ENCODE measurements at regions not wholly inside any gene's neighbourhood (a gene's known extent, or its start where the extent isn't known, plus 50 kb on each side); places are given as distances from the start of the nearest gene placed in this dataset.

DNA sequence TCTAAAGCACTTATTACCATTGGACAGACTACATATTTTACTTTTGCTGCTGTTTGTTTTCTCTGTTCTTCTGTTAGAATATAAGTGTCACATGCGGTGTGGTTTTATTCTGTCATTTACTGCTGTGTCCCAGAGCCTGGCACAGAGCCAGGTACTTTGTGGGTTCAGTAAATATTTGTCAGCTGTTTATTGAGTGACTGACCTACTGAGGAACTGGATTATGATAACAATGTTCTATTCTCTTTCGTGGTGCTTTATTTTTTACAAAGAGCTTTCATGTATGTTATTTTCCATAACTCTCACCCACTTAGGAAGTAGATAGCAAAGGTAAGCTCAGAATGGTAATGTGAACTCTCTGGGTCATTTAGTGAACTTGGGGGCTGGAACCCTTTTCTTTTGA is 118.8 kb downstream of the RWDD3 start:
- Histone ChIP-seq H3K36me3 (ENCODE audit: insufficient read depth, low read length) (no peaks in the 10 kb centered on the region), H3K9ac (ENCODE audit: insufficient read length) (no peak overlapping the region), H3K9me3 (ENCODE audit: low read depth, low read length) (no peaks in the 10 kb centered on the region), H3K27ac (no peak overlapping the region), H3K4me3 (no peak overlapping the region)
- no peak for DNase-seq (ENCODE audit: low read depth, low spot score)
- TF ChIP-seq FOXP2 (optimal IDR thresholded peaks at IDR 0.05; ENCODE audit: control extremely low read depth, extremely low read length, insufficient read depth) (no peak), POLR2AphosphoS5 (IDR thresholded peaks at IDR 0.05; ENCODE audit: borderline replicate concordance, low read depth, low read length) (no peak), EZH2 (IDR thresholded peaks at IDR 0.05) (no peak)

DNA sequence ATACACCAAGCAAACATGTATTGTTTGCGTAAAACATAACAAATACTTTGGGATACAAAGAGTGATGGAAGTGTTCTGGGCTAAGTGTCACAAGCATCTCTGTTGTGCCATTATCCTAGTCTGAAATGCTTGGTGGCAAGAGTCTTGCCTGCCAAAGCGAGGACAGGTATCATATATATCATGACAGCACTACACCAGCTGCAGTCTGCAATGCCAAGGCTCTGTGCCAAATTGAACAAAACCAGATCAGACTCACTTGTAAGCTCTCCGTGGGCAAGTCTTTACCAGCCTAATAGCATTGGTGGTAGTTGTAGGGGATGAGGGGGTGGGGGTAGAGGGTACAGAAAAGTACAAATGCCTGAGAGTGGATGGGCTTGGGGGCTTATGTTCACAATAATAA is 119.2 kb downstream of the RWDD3 start:
- Histone ChIP-seq H3K9me3 (ENCODE audit: low read depth, low read length) (no peaks in the 10 kb centered on the region), H3K27ac (no peak overlapping the region), H3K9ac (ENCODE audit: insufficient read length) (no peak overlapping the region), H3K36me3 (ENCODE audit: insufficient read depth, low read length) (no peaks in the 10 kb centered on the region), H3K4me3 (no peak overlapping the region)
- DNase-seq (ENCODE audit: low read depth, low spot score) = no peak
- no peak for TF ChIP-seq EZH2 (IDR thresholded peaks at IDR 0.05)
- no peak for TF ChIP-seq FOXP2 (optimal IDR thresholded peaks at IDR 0.05; ENCODE audit: control extremely low read depth, extremely low read length, insufficient read depth)
- no peak for TF ChIP-seq POLR2AphosphoS5 (IDR thresholded peaks at IDR 0.05; ENCODE audit: borderline replicate concordance, low read depth, low read length)

DNA sequence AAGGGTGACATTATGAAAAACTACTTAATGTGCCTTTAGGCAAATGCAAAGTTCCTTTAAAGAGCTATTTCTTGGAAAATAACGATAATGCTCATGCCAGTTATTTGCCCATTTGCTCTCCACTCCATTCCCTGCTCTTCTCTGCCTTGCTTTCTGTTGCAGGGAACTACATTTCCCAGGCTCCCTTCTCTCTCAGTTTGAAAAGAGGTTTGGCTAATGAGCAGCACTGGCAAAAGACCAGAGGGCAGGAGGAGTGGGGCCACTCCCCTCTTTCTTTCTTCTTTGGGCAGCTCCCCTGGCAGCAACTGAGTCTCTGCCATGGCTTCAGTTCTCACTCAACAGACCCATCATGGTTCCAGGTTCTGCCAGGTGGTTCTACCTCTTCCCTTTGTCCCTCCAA is 130.5 kb downstream of the RWDD3 start:
- Histone ChIP-seq H3K9ac (ENCODE audit: insufficient read length) (no peak overlapping the region), H3K9me3 (ENCODE audit: low read depth, low read length) (no peaks in the 10 kb centered on the region), H3K36me3 (ENCODE audit: insufficient read depth, low read length) (no peaks in the 10 kb centered on the region), H3K4me3 (no peak overlapping the region), H3K27ac (no peak overlapping the region)
- TF ChIP-seq POLR2AphosphoS5 (IDR thresholded peaks at IDR 0.05; ENCODE audit: borderline replicate concordance, low read depth, low read length) = no peak
- TF ChIP-seq EZH2 (IDR thresholded peaks at IDR 0.05) = no peak
- TF ChIP-seq FOXP2 (optimal IDR thresholded peaks at IDR 0.05; ENCODE audit: control extremely low read depth, extremely low read length, insufficient read depth) = no peak
- no peak for DNase-seq (ENCODE audit: low read depth, low spot score)

DNA sequence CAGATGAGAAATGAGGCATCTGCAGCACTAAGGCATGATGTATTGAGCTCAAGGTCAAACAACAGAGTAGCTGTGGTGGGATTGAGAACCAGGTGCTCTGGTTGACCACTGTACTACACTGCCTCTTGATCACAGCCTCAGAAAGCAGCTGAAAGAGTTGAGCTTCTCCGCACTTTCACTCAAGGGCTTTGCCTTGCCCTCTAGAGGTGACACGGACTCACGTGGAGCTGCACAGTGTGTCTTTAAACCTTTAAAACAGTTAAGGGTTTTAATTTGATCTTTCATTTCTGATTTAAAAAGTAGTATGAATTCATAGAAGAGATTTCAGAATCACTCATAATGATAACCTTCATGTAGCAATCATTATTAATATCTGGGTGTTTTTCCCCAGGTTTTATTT is 132.5 kb downstream of the RWDD3 start:
- no peak for TF ChIP-seq EZH2 (IDR thresholded peaks at IDR 0.05)
- no peak for TF ChIP-seq FOXP2 (optimal IDR thresholded peaks at IDR 0.05; ENCODE audit: control extremely low read depth, extremely low read length, insufficient read depth)
- TF ChIP-seq POLR2AphosphoS5 (IDR thresholded peaks at IDR 0.05; ENCODE audit: borderline replicate concordance, low read depth, low read length) = no peak
- DNase-seq (ENCODE audit: low read depth, low spot score) = no peak
- no peak overlapping the region for H3K4me3 ChIP-seq
- no peak overlapping the region for H3K27ac ChIP-seq
- H3K9ac ChIP-seq (ENCODE audit: insufficient read length) = no peak overlapping the region
- no peaks in the 10 kb centered on the region for H3K36me3 ChIP-seq (ENCODE audit: insufficient read depth, low read length)
- H3K9me3 ChIP-seq (ENCODE audit: low read depth, low read length) = no peaks in the 10 kb centered on the region

DNA sequence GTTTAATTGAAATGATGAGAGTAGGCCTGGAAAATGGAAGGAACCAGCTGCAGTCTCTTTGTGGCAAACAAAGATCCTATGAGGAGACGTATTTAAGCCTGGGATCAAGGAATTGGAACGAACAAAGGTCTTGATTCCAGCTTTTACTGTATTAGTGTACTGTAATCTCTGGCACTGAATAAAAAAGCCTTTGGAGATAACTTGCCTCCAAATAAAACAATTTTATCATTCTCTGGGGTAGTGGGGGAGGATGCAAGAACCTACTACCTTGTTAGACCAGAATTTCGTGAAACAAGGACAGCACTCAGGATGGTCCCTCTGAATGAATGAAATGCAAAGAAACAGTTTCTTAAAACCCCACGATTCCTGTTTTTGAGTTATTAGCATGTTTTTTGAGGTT is 134.2 kb downstream of the RWDD3 start:
- DNase-seq (ENCODE audit: low read depth, low spot score) = no peak
- H3K27ac ChIP-seq = no peak overlapping the region
- no peaks in the 10 kb centered on the region for H3K9me3 ChIP-seq (ENCODE audit: low read depth, low read length)
- H3K4me3 ChIP-seq = no peak overlapping the region
- H3K9ac ChIP-seq (ENCODE audit: insufficient read length) = no peak overlapping the region
- TF ChIP-seq EZH2 (IDR thresholded peaks at IDR 0.05) = no peak
- TF ChIP-seq FOXP2 (optimal IDR thresholded peaks at IDR 0.05; ENCODE audit: control extremely low read depth, extremely low read length, insufficient read depth) = no peak
- no peak for TF ChIP-seq POLR2AphosphoS5 (IDR thresholded peaks at IDR 0.05; ENCODE audit: borderline replicate concordance, low read depth, low read length)
- no peaks in the 10 kb centered on the region for H3K36me3 ChIP-seq (ENCODE audit: insufficient read depth, low read length)

DNA sequence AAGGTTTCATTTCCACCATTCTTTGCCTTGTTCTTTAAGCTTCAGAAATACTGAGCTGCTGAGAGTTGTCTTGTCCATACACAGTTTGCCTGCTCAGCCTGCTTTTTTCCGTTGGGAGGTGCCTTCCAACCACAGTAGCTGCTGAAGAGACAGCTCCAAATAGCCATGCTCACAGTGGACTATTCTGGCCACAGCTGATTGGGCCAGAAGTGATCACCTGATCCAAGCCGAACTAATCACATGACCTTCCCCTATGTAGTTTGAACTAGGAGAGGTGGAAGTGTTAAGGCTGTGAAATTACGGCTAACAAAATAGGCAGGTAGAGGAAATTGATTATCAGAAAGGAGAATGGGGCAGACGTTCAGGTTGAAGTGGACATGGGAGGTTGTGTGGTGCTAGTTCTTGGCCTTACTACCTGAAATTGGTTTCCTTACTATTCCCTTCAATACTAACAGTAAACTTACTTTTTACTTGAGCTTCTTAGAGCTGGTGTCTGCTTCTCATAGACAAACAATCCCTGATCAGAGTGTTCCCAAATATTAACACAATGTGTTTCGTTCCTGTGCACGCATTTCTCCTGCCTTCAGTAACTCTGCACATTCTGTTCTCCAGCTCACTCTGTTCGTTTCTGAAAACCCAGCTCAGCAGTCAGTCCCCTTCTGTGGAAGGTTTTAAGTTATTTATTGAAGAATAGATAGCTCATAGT is 136.1 kb downstream of the RWDD3 start:
- Histone ChIP-seq H3K27ac (no peak overlapping the region), H3K4me3 (no peak overlapping the region), H3K9me3 (ENCODE audit: low read depth, low read length) (no peaks in the 10 kb centered on the region), H3K36me3 (ENCODE audit: insufficient read depth, low read length) (no peaks in the 10 kb centered on the region), H3K9ac (ENCODE audit: insufficient read length) (no peak overlapping the region)
- TF ChIP-seq POLR2AphosphoS5 (IDR thresholded peaks at IDR 0.05; ENCODE audit: borderline replicate concordance, low read depth, low read length) (no peak), FOXP2 (optimal IDR thresholded peaks at IDR 0.05; ENCODE audit: control extremely low read depth, extremely low read length, insufficient read depth) (no peak), EZH2 (IDR thresholded peaks at IDR 0.05) (no peak)
- DNase-seq (ENCODE audit: low read depth, low spot score) = no peak

DNA sequence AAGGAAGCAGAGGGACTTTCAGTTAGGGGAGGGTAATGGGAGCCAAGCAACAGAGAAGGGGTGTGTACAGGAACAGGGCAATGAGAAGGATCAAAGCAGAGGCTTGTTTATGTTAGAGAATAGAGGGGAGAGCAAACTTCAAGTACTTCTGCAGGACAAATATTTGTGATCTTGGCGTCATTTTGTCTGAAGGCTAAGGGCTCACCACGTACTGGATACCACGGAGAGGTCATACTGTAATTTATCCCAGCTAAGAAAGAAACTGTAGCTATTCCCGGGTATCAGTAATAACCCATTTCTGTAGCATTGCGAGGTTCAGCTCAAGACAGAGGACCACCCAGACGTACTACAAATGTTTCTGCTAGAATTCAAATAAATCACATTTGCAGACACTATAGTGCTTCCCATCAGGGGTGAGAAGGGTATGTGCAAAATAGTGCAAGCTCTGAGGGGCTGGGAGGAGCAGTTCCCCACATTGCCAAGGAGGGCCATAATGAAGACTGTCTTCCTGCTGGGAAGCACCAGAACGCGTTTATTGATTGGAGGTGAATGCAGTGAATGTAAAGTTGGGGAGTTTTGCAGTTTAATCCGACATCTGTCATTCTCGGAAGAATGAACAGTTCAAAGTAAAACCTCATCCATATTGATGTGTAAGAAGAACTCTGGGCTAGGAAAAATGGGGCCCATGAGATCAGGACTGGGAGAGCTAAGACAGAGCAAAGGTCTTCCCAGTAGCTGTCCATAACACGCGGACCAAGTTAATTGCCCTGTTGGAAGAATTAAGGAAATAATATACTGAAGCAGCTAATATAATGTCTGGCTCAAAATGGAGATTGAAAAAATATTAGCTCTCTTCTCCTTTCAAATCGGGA is 136.9 kb downstream of the RWDD3 start:
- H3K36me3 ChIP-seq (ENCODE audit: insufficient read depth, low read length) = no peaks in the 10 kb centered on the region
- no peak overlapping the region for H3K9ac ChIP-seq (ENCODE audit: insufficient read length)
- H3K9me3 ChIP-seq (ENCODE audit: low read depth, low read length) = no peaks in the 10 kb centered on the region
- no peak for DNase-seq (ENCODE audit: low read depth, low spot score)
- no peak overlapping the region for H3K4me3 ChIP-seq
- TF ChIP-seq EZH2 (IDR thresholded peaks at IDR 0.05) = no peak
- TF ChIP-seq FOXP2 (optimal IDR thresholded peaks at IDR 0.05; ENCODE audit: control extremely low read depth, extremely low read length, insufficient read depth) = no peak
- TF ChIP-seq POLR2AphosphoS5 (IDR thresholded peaks at IDR 0.05; ENCODE audit: borderline replicate concordance, low read depth, low read length) = no peak
- H3K27ac ChIP-seq = no peak overlapping the region

DNA sequence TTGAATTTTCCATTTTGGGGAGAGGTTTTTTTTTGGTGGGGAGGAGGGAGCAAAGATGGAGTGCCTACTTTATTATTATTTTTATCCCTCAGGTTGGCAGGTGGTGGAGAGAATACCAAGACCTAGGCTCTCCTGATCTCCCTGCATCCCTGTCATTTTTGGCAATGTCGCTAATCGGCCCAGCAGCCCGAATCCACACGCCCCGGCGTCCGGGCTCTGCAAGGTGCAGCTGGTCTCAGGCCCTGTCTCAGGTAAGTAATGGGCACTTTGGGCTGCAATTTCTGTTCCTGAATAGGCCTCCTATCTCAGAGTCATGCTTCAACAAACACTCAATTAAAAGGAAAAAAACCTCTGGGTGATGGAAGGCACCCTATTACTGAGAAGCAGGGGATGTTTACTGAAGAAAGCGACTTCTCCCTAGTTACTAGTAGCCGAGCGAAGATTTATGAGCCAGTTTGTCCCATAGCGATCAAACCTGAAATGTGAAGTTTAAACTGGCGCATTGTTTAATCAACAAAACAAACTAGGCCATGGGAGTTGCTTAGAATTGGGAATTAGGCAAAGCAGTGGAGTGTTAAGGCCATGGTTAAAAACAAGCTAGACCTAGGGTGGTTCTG is 137.8 kb downstream of the RWDD3 start:
- no peak for TF ChIP-seq FOXP2 (optimal IDR thresholded peaks at IDR 0.05; ENCODE audit: control extremely low read depth, extremely low read length, insufficient read depth)
- no peak for TF ChIP-seq POLR2AphosphoS5 (IDR thresholded peaks at IDR 0.05; ENCODE audit: borderline replicate concordance, low read depth, low read length)
- no peaks in the 10 kb centered on the region for H3K9me3 ChIP-seq (ENCODE audit: low read depth, low read length)
- no peak for DNase-seq (ENCODE audit: low read depth, low spot score)
- no peak overlapping the region for H3K27ac ChIP-seq
- H3K9ac ChIP-seq (ENCODE audit: insufficient read length) = no peak overlapping the region
- H3K4me3 ChIP-seq = no peak overlapping the region
- H3K36me3 ChIP-seq (ENCODE audit: insufficient read depth, low read length) = no peaks in the 10 kb centered on the region

All from SK-N-MC (cell line).